OCI-LY3 (cell line): ENCODE measurements at regions not wholly inside any gene's neighbourhood (a gene's known extent, or its start where the extent isn't known, plus 50 kb on each side); places are given as distances from the start of the nearest gene placed in this dataset.

ENCODE experiments used
- CTCF ChIP-seq: fragments of 200-600, 300-600 bp; sonication (generic); IDR thresholded peaks from 2 replicates; pipeline ENCODE4 v1.5.1; 2014; ENCODE audit warnings: antibody characterized with exemption, low read length, low read depth
- EZH2phosphoT487 ChIP-seq: fragments of 200-600 bp; shearing (Covaris generic); IDR thresholded peaks from 2 replicates; pipeline ENCODE4 v1.6.1; 2018; ENCODE audit warnings: antibody characterized with exemption, mixed run types, low read depth

- no peak for TF ChIP-seq CTCF
- no peak for TF ChIP-seq EZH2phosphoT487
Observed at GRCh38 chr3:77746892-77747291, 707.0 kb downstream of the ROBO2 start.
